BLaER1 treated with 17β-estradiol and CSF1 and Interleukin-3, amounts not matched to agents 10 nM and 100 nM (cell line): ENCODE measurements at regions not wholly inside any gene's neighbourhood (a gene's known extent, or its start where the extent isn't known, plus 50 kb on each side); places are given as distances from the start of the nearest gene placed in this dataset.

Experiments used
- H3K27ac ChIP-seq, 11 experiments: shearing (Covaris generic); formaldehyde crosslinking; 2 replicates each; pipeline ENCODE4 v1.8.1; 2022
- H3K27me3 ChIP-seq, 11 experiments: shearing (Covaris generic); formaldehyde crosslinking; 2 replicates each; pipeline ENCODE4 v1.8.1; 2022
- H3K36me3 ChIP-seq, 11 experiments: shearing (Covaris generic); formaldehyde crosslinking; 2 replicates each; pipeline ENCODE4 v1.8.1; 2022
- H3K4me1 ChIP-seq, 10 experiments: shearing (Covaris generic); formaldehyde crosslinking; 2 replicates each; pipeline ENCODE4 v1.8.1; 2022
- H3K4me2 ChIP-seq, 11 experiments: shearing (Covaris generic); formaldehyde crosslinking; 2 replicates each; pipeline ENCODE4 v1.8.1; 2022
- H3K4me3 ChIP-seq, 10 experiments: shearing (Covaris generic); formaldehyde crosslinking; 2 replicates each; pipeline ENCODE4 v1.8.1; 2022
- H3K9ac ChIP-seq, 11 experiments: shearing (Covaris generic); formaldehyde crosslinking; 2 replicates each; pipeline ENCODE4 v1.8.1; 2022
- H3K9me3 ChIP-seq, 11 experiments: shearing (Covaris generic); formaldehyde crosslinking; replicated peaks in 1 of 11; 2 replicates each; pipeline ENCODE4 v1.8.1; 2022
- H4K20me1 ChIP-seq, 11 experiments: shearing (Covaris generic); formaldehyde crosslinking; 2 replicates each; pipeline ENCODE4 v1.8.1; 2022
- Cebpa-rat ChIP-seq, 11 experiments: shearing (Covaris generic); IDR thresholded peaks; 2 replicates each; pipeline ENCODE4 v1.8.1; 2022

DNA sequence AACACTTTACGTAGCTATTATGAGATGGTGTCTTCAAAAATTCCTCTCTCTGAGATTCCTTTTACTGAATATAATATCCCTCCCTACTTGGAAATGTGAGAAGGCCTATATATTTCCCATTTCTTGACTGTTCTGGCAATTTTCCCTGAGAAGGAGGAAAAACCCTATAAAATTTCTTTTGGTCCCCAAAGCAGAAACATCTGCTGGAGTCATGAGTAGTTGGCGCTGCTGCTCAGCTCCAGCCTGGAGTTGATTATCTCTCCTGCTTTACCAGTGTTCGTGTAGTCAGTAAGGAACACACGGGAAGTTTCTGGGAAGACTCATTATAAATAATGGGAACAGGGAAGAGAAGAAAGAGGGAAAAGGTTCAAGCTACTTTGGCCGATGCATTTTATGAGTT is 680.1 kb downstream of the EPHA3 start:
- no peak overlapping the region for H3K4me2 ChIP-seq
- H3K36me3 ChIP-seq, result no peaks in the 10 kb centered on the region
- H3K9ac ChIP-seq, result no peak overlapping the region
- H4K20me1 ChIP-seq, result no peaks in the 10 kb centered on the region
- no peaks in the 10 kb centered on the region for H3K9me3 ChIP-seq
- H3K27ac ChIP-seq, result no peak overlapping the region
- H3K4me3 ChIP-seq, result no peak overlapping the region
- no peaks in the 10 kb centered on the region for H3K27me3 ChIP-seq
- H3K4me1 ChIP-seq, result no peaks in the 10 kb centered on the region
- TF ChIP-seq Cebpa-rat (IDR thresholded peaks at IDR 0.05), result no peak

DNA sequence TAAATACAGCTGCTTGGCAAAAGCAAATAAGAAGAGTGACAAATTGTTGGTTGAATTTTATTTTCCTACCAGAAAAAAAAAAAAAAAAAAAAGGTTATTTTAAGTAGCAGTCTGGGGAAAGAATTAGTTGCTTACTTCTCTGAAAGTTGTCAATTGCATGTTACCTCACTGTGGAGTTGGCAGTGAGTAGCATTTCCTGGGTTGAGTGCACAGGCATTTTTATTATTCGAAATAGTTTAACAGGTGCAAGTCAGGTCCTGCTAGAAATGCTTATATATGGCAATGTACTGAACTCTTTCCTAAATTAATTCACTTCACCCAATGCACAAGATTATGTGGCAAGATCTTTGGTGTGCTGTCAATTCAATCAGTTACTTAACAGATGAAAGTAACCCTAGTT is 680.6 kb downstream of the EPHA3 start:
- H3K4me2 ChIP-seq, result no peak overlapping the region
- no peaks in the 10 kb centered on the region for H3K27me3 ChIP-seq
- H3K4me3 ChIP-seq, result no peak overlapping the region
- H4K20me1 ChIP-seq, result no peaks in the 10 kb centered on the region
- H3K4me1 ChIP-seq, result no peaks in the 10 kb centered on the region
- no peak for TF ChIP-seq Cebpa-rat (IDR thresholded peaks at IDR 0.05)
- no peaks in the 10 kb centered on the region for H3K9me3 ChIP-seq
- no peak overlapping the region for H3K9ac ChIP-seq
- H3K36me3 ChIP-seq, result no peaks in the 10 kb centered on the region
- H3K27ac ChIP-seq, result no peak overlapping the region

DNA sequence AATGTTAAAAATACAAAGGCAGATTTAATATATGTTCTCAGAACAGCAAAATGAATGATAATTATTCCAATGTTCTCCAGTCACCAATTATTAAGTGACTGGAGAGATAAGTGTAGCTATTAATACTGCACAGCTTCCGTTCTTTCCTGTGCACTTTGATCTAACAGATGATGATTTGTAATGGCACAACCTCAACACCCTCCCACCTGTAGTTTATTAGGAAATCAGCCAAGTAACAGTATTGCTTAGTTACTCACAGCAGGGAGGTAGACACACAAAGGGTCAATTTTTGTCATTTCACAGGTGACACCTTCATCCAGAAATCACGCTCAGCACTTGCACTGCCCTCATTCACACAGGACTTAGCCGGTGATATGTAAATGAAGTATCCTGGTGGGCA is 688.1 kb downstream of the EPHA3 start:
- Histone ChIP-seq H3K9me3 (no peaks in the 10 kb centered on the region), H3K36me3 (no peaks in the 10 kb centered on the region), H3K4me1 (peaks cover 0 to 5% (median 0%) of the 10 kb centered on the region in 10 experiments; a peak in 4 of 20 replicates), H3K9ac (no peak overlapping the region), H3K27me3 (no peaks in the 10 kb centered on the region), H3K4me3 (no peak overlapping the region), H4K20me1 (no peaks in the 10 kb centered on the region), H3K27ac (no peak overlapping the region), H3K4me2 (peak overlapping the region in 1 of 11 experiments; percentile 26; a peak in 1 of 22 replicates)
- TF ChIP-seq Cebpa-rat (IDR thresholded peaks at IDR 0.05), result no peak

DNA sequence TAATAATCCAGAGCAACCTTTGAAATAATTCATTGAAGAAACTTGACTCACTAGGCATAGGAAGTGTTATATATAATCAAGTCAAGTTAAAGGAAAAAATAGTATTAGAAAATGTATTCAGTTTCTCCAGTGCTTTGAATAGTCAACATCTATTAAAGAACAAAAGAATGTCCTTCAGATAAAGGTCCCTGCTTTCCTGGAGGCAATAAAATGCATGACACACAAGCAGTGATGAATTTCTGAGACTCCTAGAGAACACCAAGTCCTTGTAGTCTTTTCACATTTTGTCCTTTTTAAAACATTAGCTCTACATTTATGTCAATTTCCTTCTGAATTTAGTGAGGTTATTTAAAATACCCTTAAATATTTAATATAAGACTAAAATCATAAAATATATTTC is 695.5 kb downstream of the EPHA3 start:
- no peak for TF ChIP-seq Cebpa-rat (IDR thresholded peaks at IDR 0.05)
- H3K27ac ChIP-seq, result no peak overlapping the region
- no peak overlapping the region for H3K9ac ChIP-seq
- H3K4me2 ChIP-seq, result no peak overlapping the region
- H3K36me3 ChIP-seq, result no peaks in the 10 kb centered on the region
- H3K27me3 ChIP-seq, result no peaks in the 10 kb centered on the region
- H3K4me3 ChIP-seq, result no peak overlapping the region
- H3K4me1 ChIP-seq, result no peaks in the 10 kb centered on the region
- no peaks in the 10 kb centered on the region for H3K9me3 ChIP-seq
- no peaks in the 10 kb centered on the region for H4K20me1 ChIP-seq

DNA sequence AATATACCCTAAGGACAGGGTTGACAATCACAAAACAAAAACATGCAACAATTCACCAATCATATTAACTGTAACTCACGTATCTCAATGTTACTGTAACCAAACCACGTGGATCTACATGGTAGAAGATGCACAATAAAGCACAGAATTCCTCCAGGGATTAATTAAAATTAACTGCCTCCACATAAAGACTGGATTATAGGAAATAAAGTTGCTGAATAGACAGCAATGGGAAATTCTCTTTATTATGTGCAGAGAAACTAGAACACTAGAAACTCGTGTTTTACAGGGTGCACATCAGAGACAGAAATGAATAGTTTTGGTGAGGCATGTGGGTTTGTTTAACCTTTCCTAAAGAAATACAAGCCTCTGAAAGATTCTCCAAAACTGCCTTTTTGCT is 696.3 kb downstream of the EPHA3 start:
- no peak overlapping the region for H3K27ac ChIP-seq
- no peaks in the 10 kb centered on the region for H3K36me3 ChIP-seq
- H3K27me3 ChIP-seq, result no peaks in the 10 kb centered on the region
- no peaks in the 10 kb centered on the region; a peak in 1 of 22 replicates for H3K9me3 ChIP-seq
- peaks cover 0 to 7% (median 0%) of the 10 kb centered on the region in 10 experiments; a peak in 4 of 20 replicates for H3K4me1 ChIP-seq
- no peaks in the 10 kb centered on the region for H4K20me1 ChIP-seq
- no peak overlapping the region for H3K4me3 ChIP-seq
- H3K9ac ChIP-seq, result no peak overlapping the region
- TF ChIP-seq Cebpa-rat (IDR thresholded peaks at IDR 0.05), result no peak
- H3K4me2 ChIP-seq, result no peak overlapping the region

DNA sequence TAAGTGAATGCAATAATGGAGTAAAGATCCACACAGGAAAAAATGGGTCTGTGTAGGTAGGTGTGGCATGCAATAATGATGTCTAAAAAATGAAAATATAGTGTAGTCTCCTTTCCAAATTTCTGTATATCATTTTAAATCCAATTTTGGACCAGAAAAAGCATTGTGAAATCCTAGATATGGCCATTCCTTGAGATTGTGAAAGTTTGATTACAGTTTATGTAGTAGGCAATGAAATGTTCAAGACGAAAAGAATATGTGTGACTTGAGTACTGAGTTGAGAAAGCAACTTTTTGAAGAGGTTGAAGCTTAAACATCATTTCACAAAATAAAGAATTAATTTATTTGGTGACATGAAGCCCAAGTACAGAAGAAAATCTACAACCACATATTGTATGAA is 698.7 kb downstream of the EPHA3 start:
- no peak overlapping the region for H3K27ac ChIP-seq
- TF ChIP-seq Cebpa-rat (IDR thresholded peaks at IDR 0.05), result no peak
- no peak overlapping the region for H3K4me3 ChIP-seq
- no peaks in the 10 kb centered on the region for H4K20me1 ChIP-seq
- H3K4me1 ChIP-seq, result peaks cover 0 to 16% (median 0%) of the 10 kb centered on the region in 10 experiments; a peak in 4 of 20 replicates
- no peaks in the 10 kb centered on the region; a peak in 1 of 22 replicates for H3K9me3 ChIP-seq
- no peaks in the 10 kb centered on the region for H3K36me3 ChIP-seq
- H3K27me3 ChIP-seq, result no peaks in the 10 kb centered on the region
- H3K9ac ChIP-seq, result no peak overlapping the region
- no peak overlapping the region for H3K4me2 ChIP-seq

DNA sequence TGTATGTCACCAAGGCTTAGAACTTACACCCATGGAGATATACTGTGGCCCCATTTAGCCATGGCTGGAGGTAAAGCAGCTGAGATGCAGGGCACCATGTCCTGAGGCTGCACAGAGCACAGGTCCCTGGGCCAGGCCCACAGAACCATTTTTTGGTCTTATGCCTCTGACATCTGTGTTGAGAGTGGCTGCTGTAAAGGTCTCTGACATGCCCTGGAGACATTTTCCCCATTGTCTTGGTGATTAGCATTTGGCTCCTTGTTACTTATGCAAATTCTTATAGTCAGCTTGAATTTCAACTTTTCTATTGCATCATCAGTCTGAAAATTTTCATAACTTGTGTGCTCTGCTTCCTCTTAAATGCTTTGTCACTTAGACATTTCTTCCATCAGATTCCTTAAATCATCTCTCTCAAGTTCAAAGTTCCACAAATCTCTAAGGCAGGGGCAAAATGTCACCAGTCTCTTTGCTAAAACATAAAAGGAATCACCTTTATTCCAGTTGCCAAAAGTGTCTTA is 701.3 kb downstream of the EPHA3 start:
- H3K4me2 ChIP-seq, result peak overlapping the region in 2 of 11 experiments; percentile 25 to 58; a peak in 4 of 22 replicates
- peaks cover 0 to 16% (median 0%) of the 10 kb centered on the region in 10 experiments; a peak in 4 of 20 replicates for H3K4me1 ChIP-seq
- H3K9ac ChIP-seq, result no peak overlapping the region
- no peaks in the 10 kb centered on the region for H3K36me3 ChIP-seq
- peaks cover 3 to 19% (median 8%) of the 10 kb centered on the region in 11 experiments; a peak in 17 of 22 replicates for H3K9me3 ChIP-seq
- H3K27ac ChIP-seq, result no peak overlapping the region; a peak in 1 of 22 replicates
- no peaks in the 10 kb centered on the region for H3K27me3 ChIP-seq
- no peak overlapping the region for H3K4me3 ChIP-seq
- TF ChIP-seq Cebpa-rat (IDR thresholded peaks at IDR 0.05), result no peak
- no peaks in the 10 kb centered on the region for H4K20me1 ChIP-seq

DNA sequence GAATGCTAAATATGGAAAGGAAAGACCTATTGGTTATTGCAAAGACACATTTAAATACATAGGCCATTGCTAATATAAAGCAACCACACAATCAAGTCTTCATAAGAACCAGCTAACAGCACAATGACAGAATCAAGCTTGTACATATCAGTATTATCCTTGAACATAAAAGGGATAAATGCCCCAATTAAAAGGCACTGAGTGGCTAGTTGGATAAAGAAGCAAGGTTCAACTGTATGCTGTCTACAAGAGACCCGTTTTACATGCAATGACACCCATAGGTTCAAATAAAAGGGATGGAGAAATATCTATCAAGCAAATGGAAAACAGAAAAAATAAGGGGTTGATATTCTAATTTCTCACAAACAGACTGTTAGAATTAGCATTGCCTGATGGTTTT is 706.1 kb downstream of the EPHA3 start:
- no peaks in the 10 kb centered on the region for H3K36me3 ChIP-seq
- no peaks in the 10 kb centered on the region; a peak in 1 of 22 replicates for H3K27me3 ChIP-seq
- H3K27ac ChIP-seq, result no peak overlapping the region
- peaks cover 7 to 28% (median 12%) of the 10 kb centered on the region in 11 experiments; a peak in 18 of 22 replicates for H3K9me3 ChIP-seq
- H3K4me1 ChIP-seq, result peaks cover 0 to 11% (median 0%) of the 10 kb centered on the region in 10 experiments; a peak in 4 of 20 replicates
- H3K4me3 ChIP-seq, result no peak overlapping the region
- no peak overlapping the region for H3K9ac ChIP-seq
- TF ChIP-seq Cebpa-rat (IDR thresholded peaks at IDR 0.05), result no peak
- no peaks in the 10 kb centered on the region for H4K20me1 ChIP-seq
- no peak overlapping the region for H3K4me2 ChIP-seq

DNA sequence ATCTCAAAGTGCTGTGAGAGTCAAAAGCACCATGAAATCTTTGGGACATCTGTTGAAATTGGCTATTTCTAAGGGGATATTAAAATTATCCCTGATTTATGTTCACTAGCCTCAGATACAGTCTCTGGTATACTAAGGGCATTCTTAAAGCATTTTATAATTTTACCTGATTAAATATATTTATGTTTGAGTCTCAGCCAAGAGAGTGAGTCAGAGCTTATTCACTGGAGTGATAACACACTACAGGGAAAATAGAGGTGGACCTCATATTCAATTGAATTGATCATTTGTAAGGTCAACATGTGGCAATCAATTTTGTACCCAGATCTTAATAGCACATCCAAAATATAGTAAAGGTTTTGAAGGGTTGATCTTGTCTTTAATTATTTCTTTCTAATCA is 733.6 kb downstream of the EPHA3 start:
- Histone ChIP-seq H4K20me1 (no peaks in the 10 kb centered on the region), H3K27me3 (no peaks in the 10 kb centered on the region), H3K9ac (no peak overlapping the region)

DNA sequence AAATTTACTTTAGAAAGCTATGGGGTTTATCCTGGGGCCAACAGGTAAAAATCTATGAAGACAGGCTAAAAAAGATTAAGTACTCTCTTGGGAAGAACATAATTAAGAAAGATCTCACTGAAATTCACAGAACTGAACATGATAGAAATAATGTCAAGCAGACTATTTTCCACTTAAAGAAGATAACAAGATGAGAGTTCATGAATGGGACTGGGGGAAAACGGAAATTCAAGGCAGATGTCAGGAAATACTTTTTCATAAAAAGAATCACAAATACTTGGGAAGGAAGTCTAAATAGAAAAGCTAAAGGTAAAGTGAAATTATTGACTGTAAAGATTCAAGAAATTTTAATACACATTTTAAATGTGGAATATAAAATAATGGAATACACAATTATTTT is 737.6 kb downstream of the EPHA3 start:
- Histone ChIP-seq H3K9me3 (no peaks in the 10 kb centered on the region), H3K4me1 (no peaks in the 10 kb centered on the region), H3K36me3 (no peaks in the 10 kb centered on the region), H4K20me1 (no peaks in the 10 kb centered on the region), H3K27me3 (no peaks in the 10 kb centered on the region), H3K9ac (no peak overlapping the region), H3K27ac (no peak overlapping the region), H3K4me3 (no peak overlapping the region), H3K4me2 (no peak overlapping the region)
- TF ChIP-seq Cebpa-rat (IDR thresholded peaks at IDR 0.05), result no peak

More for the DNA sequence above, 733.6 kb downstream of the EPHA3 start:
- Histone ChIP-seq H3K4me3 (no peak overlapping the region), H3K27ac (no peak overlapping the region), H3K4me1 (no peaks in the 10 kb centered on the region), H3K36me3 (no peaks in the 10 kb centered on the region), H3K4me2 (no peak overlapping the region), H3K9me3 (no peaks in the 10 kb centered on the region)
- TF ChIP-seq Cebpa-rat (IDR thresholded peaks at IDR 0.05), result no peak
